T-helper 2 cell (primary cell): ENCODE measurements at regions not wholly inside any gene's neighbourhood (a gene's known extent, or its start where the extent isn't known, plus 50 kb on each side); places are given as distances from the start of the nearest gene placed in this dataset.
"Not testable (repeated sequence)": the region's sequence is repeated elsewhere in the genome, so short reads cannot be mapped to it uniquely, and the experiment has no call there.

Experiments used
- DNase-seq, 5 experiments: peaks; one replicate each; pipeline versions ENCODE4 v3.0.0 to v3.0.0-alpha.2; 2012 to 2022

GRCh38 chr3:166435469-166436057 is 598.3 kb upstream of the BCHE start:
- DNase-seq: no peak

DNA sequence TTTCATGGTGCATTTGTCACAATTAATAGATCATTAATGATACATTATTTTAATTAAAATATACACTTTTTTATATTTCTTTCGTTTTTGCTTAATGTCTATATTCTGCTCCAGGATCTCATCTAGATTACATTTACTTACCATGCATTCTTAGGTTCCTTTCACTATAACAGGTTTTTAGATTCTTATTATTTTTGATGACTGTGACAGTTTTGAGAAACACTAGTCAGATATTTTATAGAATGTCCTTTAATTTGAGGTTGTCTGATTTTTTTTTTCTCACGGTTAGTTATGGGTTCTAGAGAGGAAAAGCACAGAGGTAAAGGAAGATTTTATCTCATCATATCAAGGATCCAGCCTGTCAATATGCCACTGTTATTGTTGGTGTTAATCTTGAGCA is 595.8 kb upstream of the BCHE start:
- DNase-seq: no peak

DNA sequence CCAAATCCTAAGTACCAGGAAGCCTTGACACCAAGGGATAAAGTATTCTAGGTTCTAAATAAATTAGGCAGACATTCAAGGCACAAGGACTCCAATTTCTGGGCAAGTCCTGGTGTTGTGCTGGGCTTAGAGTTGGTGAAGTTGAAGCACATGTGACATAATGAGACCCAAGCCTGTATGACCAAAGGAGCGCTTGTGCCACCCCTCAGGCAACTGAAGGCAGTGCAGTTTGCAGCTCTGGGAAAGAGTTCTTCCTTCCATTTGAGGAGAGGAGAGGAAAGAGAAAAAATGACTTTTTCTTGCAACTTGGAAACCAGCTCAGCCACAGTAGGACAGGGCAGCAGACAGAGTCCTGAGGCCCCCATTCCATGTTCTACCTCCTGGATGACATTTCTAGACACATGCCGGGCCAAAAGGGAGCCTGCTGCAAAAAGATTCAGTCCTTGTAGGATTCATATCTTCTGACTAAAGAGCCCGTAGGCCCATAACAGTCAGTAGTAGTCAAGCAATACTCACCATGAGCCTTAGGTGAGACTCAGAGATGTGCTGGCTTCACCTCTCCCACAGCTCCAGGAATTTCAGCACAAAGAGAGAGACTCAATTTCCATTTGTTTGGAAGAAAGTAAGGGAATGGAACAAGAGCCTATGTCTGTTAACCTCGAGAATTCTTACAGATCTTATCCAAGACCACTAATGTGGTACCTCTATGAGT is 588.8 kb upstream of the BCHE start:
- DNase-seq: no peak

DNA sequence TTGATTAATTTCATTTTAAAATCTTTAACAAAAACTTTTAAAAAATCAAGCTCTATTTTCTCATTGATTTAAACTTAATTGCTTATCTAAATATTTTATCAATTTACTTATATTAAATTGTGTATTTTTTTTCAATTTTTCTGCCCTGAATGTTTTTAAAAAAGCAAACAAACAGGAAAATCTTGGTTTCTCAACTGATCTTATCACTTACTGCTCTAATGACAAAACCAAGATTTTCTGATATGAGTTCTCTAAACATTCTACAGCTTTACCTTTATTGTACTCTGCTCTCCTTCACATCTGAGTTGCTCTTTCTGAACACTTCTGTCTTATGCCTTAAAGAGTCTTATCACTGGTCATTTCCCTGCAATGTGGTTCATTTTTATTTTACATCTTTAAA is 587.8 kb upstream of the BCHE start:
- no peak for DNase-seq

DNA sequence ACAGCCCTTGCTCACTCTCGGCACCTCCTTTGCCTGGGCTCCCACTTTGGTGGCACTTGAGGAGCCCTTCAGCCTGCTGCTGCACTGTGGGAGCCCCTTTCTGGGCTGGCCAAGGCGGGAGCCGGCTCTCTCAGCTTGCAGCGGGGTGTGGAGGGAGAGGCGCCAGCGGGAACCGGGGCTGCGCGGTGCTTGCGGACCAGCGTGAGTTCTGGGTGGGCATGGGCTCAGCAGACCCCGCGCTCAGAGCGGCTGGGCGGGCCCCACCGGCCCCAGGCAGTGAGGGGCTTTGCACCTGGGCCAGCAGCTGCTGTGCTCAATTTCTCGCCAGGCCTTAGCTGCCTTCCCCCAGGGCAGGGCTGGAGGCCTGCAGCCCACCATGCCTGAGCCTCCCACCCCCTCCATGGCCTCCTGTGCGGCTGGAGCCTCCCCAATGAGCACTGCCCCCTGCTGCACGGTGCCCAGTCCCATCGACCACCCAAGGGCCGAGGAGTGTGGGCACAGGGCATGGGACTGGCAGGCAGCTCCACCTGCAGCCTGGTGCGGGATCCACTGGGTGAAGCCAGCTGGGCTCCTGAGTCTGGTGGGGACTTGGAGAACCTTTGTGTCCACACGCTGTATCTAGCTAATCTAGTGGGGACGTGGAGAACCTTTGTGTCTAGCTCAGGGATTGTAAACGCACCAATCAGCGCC is 586.7 kb upstream of the BCHE start:
- not testable (repeated sequence) for DNase-seq

DNA sequence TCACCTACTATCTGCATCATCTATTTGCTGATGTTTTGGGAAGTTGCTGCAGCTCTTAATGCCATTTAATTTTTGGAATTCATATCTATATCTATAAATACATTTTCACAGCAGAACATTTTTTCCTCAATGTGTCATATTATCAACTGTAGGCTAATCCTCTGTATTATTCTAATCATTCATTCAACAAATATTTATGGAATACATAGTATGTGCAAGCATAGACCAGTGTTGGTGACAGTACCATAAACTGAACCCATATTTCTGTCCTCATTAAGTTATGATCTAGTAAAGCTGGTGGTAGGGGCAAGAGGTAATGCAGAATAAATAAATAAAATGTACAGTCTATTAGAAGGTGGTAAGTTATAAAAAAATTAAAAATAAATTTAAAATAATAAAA is 585.3 kb upstream of the BCHE start:
- DNase-seq: no peak

DNA sequence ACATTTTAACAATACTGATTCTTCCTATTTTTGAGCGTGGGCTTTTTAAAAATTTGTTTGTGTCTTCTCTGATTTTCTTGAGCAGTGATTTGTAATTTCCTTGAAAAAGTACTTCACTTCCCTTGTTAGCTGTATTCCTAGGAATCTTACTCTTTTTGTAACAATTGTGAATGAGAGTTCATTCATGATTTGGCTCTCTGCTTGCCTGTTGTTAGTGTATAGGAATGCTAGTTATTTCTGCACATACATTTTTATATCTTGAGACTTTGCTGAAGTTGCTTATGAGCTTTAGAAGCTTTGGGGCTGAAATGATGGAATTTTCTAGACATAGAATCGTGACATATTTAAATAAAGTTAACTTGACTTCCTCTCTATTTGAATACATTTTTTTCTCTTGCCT is 582.8 kb upstream of the BCHE start:
- no peak for DNase-seq

DNA sequence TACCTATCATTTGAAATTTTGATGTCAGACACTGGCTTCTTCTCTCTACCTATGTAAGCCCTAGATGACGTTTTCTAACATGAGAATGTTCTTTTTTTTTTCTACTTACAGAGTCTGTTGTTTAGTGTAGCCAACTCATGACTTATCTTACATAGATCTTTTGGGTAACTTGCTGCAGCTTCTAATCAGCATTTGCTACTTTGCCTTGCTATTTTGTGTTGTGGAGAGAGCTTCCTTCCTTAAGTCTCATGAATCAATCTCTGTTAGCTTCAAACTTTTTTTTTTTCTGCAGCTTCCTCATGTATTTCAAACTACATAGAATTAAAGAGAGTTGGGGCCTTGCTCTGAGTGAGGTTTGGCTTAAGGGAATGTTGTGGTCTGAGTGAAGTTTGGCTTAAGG is 568.7 kb upstream of the BCHE start:
- DNase-seq: no peak

DNA sequence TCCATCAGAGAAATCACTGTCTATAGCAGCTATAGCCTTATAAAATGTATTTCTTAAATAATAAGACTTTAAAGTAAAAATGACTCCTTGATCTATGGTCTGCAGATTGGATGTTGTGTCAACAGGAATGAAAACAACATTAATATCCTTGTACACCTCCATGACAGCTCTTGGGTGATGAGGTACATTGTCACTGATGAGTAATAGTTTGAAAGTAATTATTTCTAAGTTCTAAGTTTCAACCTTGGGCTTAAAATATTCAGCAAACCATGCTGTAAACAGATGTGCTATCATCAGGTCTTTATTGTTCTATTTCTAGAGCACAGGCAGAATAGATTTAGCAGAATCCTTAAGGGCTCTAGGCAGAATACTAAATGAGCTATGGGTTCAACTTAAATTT is 568.2 kb upstream of the BCHE start:
- no peak for DNase-seq

DNA sequence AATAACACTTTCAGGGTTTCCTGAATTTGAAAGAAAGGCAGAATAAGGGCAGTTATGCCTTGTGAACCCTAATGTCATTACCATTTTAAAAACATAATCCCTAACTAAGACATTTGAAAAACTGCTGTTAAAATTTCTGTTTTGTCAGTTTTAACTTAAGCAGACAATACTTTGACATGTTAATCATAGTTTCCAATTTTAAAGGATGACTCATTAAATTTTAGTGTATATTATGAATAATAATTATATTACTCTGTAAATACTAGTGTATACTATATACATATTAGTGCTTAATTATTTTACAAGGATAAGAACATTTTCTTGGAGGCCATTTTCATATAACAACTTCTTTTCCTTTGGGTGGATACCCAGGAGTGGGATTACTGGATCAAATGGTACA is 553.1 kb upstream of the BCHE start:
- DNase-seq: no peak

DNA sequence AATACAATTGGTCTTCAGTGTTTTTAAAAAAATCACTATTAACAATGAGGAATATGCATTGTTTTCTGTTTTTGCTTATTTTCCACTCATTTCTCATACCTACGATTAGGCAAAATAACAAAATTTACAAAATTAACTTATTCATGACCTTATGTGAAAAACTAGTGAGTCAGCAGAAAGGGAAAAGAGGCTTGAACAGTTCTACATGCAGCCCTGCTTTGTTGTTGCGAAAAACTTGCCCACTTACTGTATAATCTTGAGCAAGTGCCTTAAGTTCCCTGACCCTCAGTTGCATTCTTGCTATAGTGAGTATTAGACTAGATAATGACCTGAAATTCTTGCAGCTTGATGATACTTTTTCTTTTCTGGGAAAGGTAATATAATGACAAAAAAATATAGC is 551.1 kb upstream of the BCHE start:
- DNase-seq: no peak

DNA sequence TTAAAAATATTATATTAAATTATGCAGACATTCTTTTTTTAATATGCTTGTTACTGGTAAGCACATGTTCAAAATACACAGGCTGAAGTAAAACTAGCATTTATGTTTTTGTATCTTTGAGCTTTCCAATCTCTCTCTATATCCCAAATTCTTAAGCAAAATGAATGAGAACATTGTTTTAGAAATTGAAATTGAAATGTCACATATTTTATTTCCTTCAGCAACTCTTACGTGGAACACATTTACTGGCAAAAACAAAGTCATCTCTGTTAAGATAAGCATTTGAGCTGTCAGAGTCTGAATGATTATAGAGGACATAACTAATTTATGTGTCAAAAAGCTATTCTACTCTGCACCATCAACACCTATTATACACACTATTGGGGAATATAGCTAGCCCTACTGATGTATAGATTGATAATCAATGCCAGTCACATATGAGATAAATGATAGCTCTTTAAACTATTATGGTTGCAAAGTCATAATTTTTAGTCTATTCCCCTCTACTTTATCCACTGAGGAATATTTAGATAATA is 535.4 kb upstream of the BCHE start:
- no peak for DNase-seq

- no peak for DNase-seq
Measured at GRCh38 chr3:166367947-166368533, 530.8 kb upstream of the BCHE start.

DNA sequence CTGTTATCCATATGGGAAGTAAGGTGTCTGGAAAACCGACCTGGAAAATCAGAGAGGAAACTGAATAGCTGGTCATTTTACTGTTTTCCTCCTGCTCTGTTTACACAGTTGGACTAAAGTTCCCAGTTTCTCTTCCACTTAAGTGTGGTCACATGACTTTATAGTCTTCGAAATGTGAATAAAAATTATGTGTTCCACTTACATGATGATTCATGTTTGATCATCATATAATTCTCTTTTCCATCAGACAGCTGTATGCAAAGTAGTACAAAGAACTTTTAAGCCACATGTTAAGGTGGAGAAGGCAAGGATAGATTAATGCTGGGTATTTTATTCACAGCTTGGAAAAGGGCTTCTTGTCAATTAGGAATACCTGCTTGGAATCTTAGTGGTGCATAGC is 525.5 kb upstream of the BCHE start:
- no peak for DNase-seq

DNA sequence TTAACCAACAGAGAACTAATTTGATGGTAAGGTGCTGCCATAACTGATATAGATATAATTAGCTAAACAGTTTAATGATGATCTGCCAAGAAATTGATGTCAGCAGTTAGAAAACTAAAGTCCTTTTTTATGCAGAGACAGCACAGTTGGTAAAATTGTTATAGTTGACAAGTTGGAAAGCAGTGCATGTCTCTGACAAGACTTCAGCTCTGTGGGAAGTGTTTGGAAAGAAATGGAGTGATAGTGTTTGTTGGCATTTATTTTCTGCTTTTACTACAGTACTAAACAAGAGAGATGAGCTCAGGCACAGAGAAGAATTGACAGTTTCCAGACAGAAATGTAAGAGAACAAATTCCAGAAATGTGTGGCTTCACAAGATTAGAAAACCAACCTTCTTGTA is 523.5 kb upstream of the BCHE start:
- DNase-seq: no peak

GRCh38 chr3:166351461-166351860 is 514.2 kb upstream of the BCHE start:
- DNase-seq: no peak

GRCh38 chr3:166340604-166341266 is 503.5 kb upstream of the BCHE start:
- DNase-seq: no peak

- DNase-seq: no peak
Measured at GRCh38 chr3:166324401-166324800, 487.2 kb upstream of the BCHE start.

- DNase-seq: no peak
Measured at GRCh38 chr3:166322391-166322790, 485.2 kb upstream of the BCHE start.

GRCh38 chr3:166307756-166308350 is 470.6 kb upstream of the BCHE start:
- DNase-seq: no peak

DNA sequence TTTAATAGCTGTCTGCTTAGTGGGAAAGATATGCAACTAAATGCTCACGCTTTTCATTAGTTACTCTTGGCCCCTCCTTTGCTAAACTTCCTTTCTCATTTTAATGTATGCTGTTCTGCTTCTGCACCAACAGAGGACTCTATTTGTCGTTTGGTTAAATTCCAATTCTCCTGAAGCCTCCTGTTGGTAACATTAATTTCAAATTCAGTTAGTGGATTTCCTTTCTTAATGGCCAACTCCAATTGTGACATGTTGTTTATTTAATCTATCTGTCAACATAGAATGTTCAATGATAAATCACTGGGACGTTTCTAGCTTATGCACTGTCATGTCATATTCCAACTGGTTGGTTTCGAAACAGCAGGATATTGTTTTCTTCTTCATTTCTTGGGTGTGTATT is 467.4 kb upstream of the BCHE start:
- no peak for DNase-seq

- DNase-seq: no peak
Measured at GRCh38 chr3:166303681-166304080, 466.5 kb upstream of the BCHE start.

GRCh38 chr3:166302331-166302730 is 465.1 kb upstream of the BCHE start:
- DNase-seq: no peak
